ENCODE measurements at regions not wholly inside any gene's neighbourhood (a gene's known extent, or its start where the extent isn't known, plus 50 kb on each side); places are given as distances from the start of the nearest gene placed in this dataset.

DNA sequence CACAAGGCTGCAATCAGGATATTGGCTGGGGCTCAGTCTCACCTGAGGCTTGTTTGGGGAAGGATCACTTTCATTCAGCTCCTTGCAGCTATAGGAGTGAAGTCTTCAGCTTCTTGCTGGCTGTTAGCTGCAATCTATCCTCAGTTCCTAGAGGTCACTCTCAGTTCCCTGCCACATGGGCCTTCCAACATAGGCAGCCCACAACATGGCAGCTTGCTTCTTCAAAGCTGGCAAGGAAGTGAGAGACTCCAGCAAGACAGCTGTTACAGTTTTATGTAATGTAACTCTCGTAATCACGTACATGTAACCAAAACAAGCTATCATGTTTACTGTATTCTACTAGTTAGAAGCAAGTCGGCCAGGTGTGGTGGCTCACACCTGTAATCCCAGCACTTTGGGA lies 226.9 kb downstream of the CDC5L start:
- TF ChIP-seq CTCF (conservative IDR thresholded peaks at IDR 0.05; ENCODE audit: low read length) (no peak), EZH2phosphoT487 (IDR thresholded peaks at IDR 0.05; ENCODE audit: borderline replicate concordance) (no peak)

Measured in Loucy (cell line).